HepG2 (cell line): ENCODE measurements at regions not wholly inside any gene's neighbourhood (a gene's known extent, or its start where the extent isn't known, plus 50 kb on each side); places are given as distances from the start of the nearest gene placed in this dataset.

ENCODE experiments used
- IKZF4 ChIP-seq: sonication (generic); formaldehyde crosslinking; IDR thresholded peaks from 2 replicates; pipeline ENCODE4 v1.5.1; 2020; ENCODE audit warnings: borderline replicate concordance, mild to moderate bottlenecking, low read depth, missing genetic modification reagents; ENCODE audit errors: not compliant biosample characterization
- TERF1 ChIP-seq: sonication (generic); formaldehyde crosslinking; IDR thresholded peaks from 2 replicates; pipeline ENCODE4 v1.8.0; 2022; ENCODE audit warnings: mild to moderate bottlenecking, missing genetic modification reagents, moderate library complexity
- ZBED4 ChIP-seq: sonication (generic); formaldehyde crosslinking; IDR thresholded peaks from 2 replicates; pipeline ENCODE4 v1.4.0; 2020; ENCODE audit warnings: missing genetic modification reagents, borderline replicate concordance
- ZHX2 ChIP-seq, 2 experiments: sonication (generic) in 1 of 2; formaldehyde crosslinking in 1 of 2; IDR thresholded peaks; 2 replicates each; pipeline versions ENCODE4 v1.6.1 to v1.9.0; 2014 to 2022; ENCODE audit warnings: antibody characterized with exemption in 1 of 2, borderline replicate concordance in 1 of 2, inconsistent platforms in 1 of 2, low read depth in 1 of 2, missing genetic modification reagents in 1 of 2
- ZNF292 ChIP-seq: sonication (generic); formaldehyde crosslinking; IDR thresholded peaks from 2 replicates; pipeline ENCODE4 v1.8.1; 2022; ENCODE audit warnings: mild to moderate bottlenecking, low read depth, missing genetic modification reagents, borderline replicate concordance
- ZNF615 ChIP-seq: sonication (generic); formaldehyde crosslinking; IDR thresholded peaks from 2 replicates; pipeline ENCODE4 v1.5.0; 2020; ENCODE audit warnings: mild to moderate bottlenecking, missing genetic modification reagents, borderline replicate concordance

- TF ChIP-seq TERF1 (CRISPR knock-in tag) (no peak), ZNF615 (no peak), ZHX2 (IDR thresholded peaks at IDR 0.05; ENCODE audit: low read depth) (no peak), ZHX2 (CRISPR knock-in tag; IDR thresholded peaks at IDR 0.05; ENCODE audit: borderline replicate concordance) (no peak), ZBED4 (CRISPR knock-in tag) (no peak), ZNF292 (no peak), IKZF4 (no peak)
These were observed 124.3 kb upstream of the STARD13 start (continued) for GRCh38 chr13:33409673-33410510.
